ENCODE measurements at regions not wholly inside any gene's neighbourhood (a gene's known extent, or its start where the extent isn't known, plus 50 kb on each side); places are given as distances from the start of the nearest gene placed in this dataset.
A peak's percentile ranks its signal among the peaks of the same experiment; 100 is the strongest.

- DNase-seq = no peak
Observed at GRCh38 chr2:173419506-173419905, 64.8 kb downstream of the CDCA7 start.

GRCh38 chr2:173424886-173425285 is 70.2 kb downstream of the CDCA7 start:
- DNase-seq = no peak

- no peak for DNase-seq
Observed at GRCh38 chr2:173427887-173428668, 73.4 kb downstream of the CDCA7 start.

- no peak for DNase-seq
Observed at GRCh38 chr2:173431191-173431590, 76.5 kb downstream of the CDCA7 start.

- no peak for DNase-seq
Observed at GRCh38 chr2:173432049-173432754, 77.5 kb downstream of the CDCA7 start.

- DNase-seq = no peak
Observed at GRCh38 chr2:173434762-173435569, 80.3 kb downstream of the CDCA7 start.

- no peak for DNase-seq
Observed at GRCh38 chr2:173435574-173435973, 80.9 kb downstream of the CDCA7 start.

- no peak for DNase-seq
Observed at GRCh38 chr2:173436088-173436487, 81.4 kb downstream of the CDCA7 start.

GRCh38 chr2:173441222-173441621 is 86.5 kb downstream of the CDCA7 start:
- no peak for DNase-seq

- no peak for DNase-seq
Observed at GRCh38 chr2:173442542-173442941, 87.9 kb downstream of the CDCA7 start.

- DNase-seq = no peak
Observed at GRCh38 chr2:173446722-173447121, 92.0 kb downstream of the CDCA7 start.

GRCh38 chr2:173448938-173449471 is 94.3 kb downstream of the CDCA7 start:
- peak; percentile 15 for DNase-seq

- no peak for DNase-seq
Observed at GRCh38 chr2:173451118-173451517, 96.4 kb downstream of the CDCA7 start.

GRCh38 chr2:173451941-173452340 is 97.3 kb downstream of the CDCA7 start:
- no peak for DNase-seq

GRCh38 chr2:173452416-173452815 is 97.7 kb downstream of the CDCA7 start:
- no peak for DNase-seq

- no peak for DNase-seq
Observed at GRCh38 chr2:173456960-173457359, 102.3 kb downstream of the CDCA7 start.

GRCh38 chr2:173457366-173457765 is 102.7 kb downstream of the CDCA7 start:
- DNase-seq = no peak

GRCh38 chr2:173458991-173459780 is 104.5 kb downstream of the CDCA7 start:
- no peak for DNase-seq

GRCh38 chr2:173462892-173463840 is 108.5 kb downstream of the CDCA7 start:
- no peak for DNase-seq

- no peak for DNase-seq
Observed at GRCh38 chr2:173463846-173464245, 109.2 kb downstream of the CDCA7 start.

- no peak for DNase-seq
Observed at GRCh38 chr2:173467751-173468150, 113.1 kb downstream of the CDCA7 start.
